ENCODE measurements at regions not wholly inside any gene's neighbourhood (a gene's known extent, or its start where the extent isn't known, plus 50 kb on each side); places are given as distances from the start of the nearest gene placed in this dataset.

- CTCF ChIA-PET (ENCODE audit: low intra/inter-chr PET ratio) = no interaction called here
- no peaks in the 10 kb centered on the region for H3K9me3 ChIP-seq (replicated peaks; ENCODE audit: control insufficient read depth, insufficient read depth, low read depth, low read length)
- TF ChIP-seq, protein P1, sequence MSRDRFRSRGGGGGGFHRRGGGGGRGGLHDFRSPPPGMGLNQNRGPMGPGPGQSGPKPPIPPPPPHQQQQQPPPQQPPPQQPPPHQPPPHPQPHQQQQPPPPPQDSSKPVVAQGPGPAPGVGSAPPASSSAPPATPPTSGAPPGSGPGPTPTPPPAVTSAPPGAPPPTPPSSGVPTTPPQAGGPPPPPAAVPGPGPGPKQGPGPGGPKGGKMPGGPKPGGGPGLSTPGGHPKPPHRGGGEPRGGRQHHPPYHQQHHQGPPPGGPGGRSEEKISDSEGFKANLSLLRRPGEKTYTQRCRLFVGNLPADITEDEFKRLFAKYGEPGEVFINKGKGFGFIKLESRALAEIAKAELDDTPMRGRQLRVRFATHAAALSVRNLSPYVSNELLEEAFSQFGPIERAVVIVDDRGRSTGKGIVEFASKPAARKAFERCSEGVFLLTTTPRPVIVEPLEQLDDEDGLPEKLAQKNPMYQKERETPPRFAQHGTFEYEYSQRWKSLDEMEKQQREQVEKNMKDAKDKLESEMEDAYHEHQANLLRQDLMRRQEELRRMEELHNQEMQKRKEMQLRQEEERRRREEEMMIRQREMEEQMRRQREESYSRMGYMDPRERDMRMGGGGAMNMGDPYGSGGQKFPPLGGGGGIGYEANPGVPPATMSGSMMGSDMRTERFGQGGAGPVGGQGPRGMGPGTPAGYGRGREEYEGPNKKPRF (IDR thresholded peaks at IDR 0.05; ENCODE audit: low read depth, low read length) = no peak
- no peak for TF ChIP-seq TCF7L2 (IDR thresholded peaks at IDR 0.05; ENCODE audit: low read depth, low read length)
- no peak for TF ChIP-seq SETDB1 (IDR thresholded peaks at IDR 0.05; ENCODE audit: low read length)
- no peak for TF ChIP-seq TEAD2 (tag; IDR thresholded peaks at IDR 0.05)
- no peak for TF ChIP-seq SMARCE1 (IDR thresholded peaks at IDR 0.05)
- no peak for TF ChIP-seq ADNP (tag; IDR thresholded peaks at IDR 0.05)
- no peak for TF ChIP-seq ATF7 (IDR thresholded peaks at IDR 0.05)
- no peak for TF ChIP-seq NCOA6 (IDR thresholded peaks at IDR 0.05)
- no peak for TF ChIP-seq KHSRP (IDR thresholded peaks at IDR 0.05)
- TF ChIP-seq HLTF (IDR thresholded peaks at IDR 0.05) = no peak
- TF ChIP-seq, protein P2, sequence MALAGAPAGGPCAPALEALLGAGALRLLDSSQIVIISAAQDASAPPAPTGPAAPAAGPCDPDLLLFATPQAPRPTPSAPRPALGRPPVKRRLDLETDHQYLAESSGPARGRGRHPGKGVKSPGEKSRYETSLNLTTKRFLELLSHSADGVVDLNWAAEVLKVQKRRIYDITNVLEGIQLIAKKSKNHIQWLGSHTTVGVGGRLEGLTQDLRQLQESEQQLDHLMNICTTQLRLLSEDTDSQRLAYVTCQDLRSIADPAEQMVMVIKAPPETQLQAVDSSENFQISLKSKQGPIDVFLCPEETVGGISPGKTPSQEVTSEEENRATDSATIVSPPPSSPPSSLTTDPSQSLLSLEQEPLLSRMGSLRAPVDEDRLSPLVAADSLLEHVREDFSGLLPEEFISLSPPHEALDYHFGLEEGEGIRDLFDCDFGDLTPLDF (CRISPR knock-in tag; IDR thresholded peaks at IDR 0.05) = no peak
- ATAC-seq (no peak), FAIRE-seq (no peak), DNase-seq (ENCODE audit: extremely low read depth in 1 of 4, low spot score in 3 of 4) (no peak)
- no peaks in the 10 kb centered on the region for H3K4me1 ChIP-seq (replicated peaks in 1 of 2; ENCODE audit: control insufficient read depth in 2 of 2, insufficient read depth in 2 of 2, low read length in 2 of 2)
- WGBS (ENCODE audit: insufficient coverage, low coverage, missing lambda C conversion rate) = 0% methylated on average over 3 of the region's 3 CpGs
- H3K9me1 ChIP-seq (ENCODE audit: control insufficient read depth, insufficient read depth, low read length) = no peaks in the 10 kb centered on the region
- no peaks in the 10 kb centered on the region for H3K27me3 ChIP-seq (ENCODE audit: control insufficient read depth in 2 of 2, insufficient read depth in 2 of 2, low read length in 2 of 2)
- no peaks in the 10 kb centered on the region for H3K79me2 ChIP-seq (ENCODE audit: control insufficient read depth, insufficient read depth, low read length)
- H3K4me2 ChIP-seq (ENCODE audit: insufficient read depth, low read length) = no peak overlapping the region
- no peak overlapping the region for H3K27ac ChIP-seq (ENCODE audit: extremely low read depth, low read depth, low read length)
- H3K36me3 ChIP-seq (ENCODE audit: control insufficient read depth, insufficient read depth, low read length) = no peaks in the 10 kb centered on the region
- POLR2A ChIA-PET = no interaction called here
- no peaks in the 10 kb centered on the region for H4K20me1 ChIP-seq (replicated peaks; ENCODE audit: control insufficient read depth, insufficient read depth, low read length)
- BruUV-seq (replicated peaks) = no TSS peak
- H3K9ac ChIP-seq (ENCODE audit: insufficient read depth in 1 of 2, low read depth in 2 of 2, low read length in 2 of 2) = no peak overlapping the region
- in situ Hi-C loops (cut with MboI) = no loop called here
- no peak overlapping the region for H2AFZ ChIP-seq (ENCODE audit: low read depth, low read length)
- H3K4me3 ChIP-seq = no peak overlapping the region
- intact Hi-C loops (cut with micrococcal nuclease) = no loop called here
These were observed 104.9 kb upstream of the ABCB5 start for GRCh38 chr7:20510573-20510900.
